C4-2B (cell line): ENCODE measurements at regions not wholly inside any gene's neighbourhood (a gene's known extent, or its start where the extent isn't known, plus 50 kb on each side); places are given as distances from the start of the nearest gene placed in this dataset.

ENCODE experiments used
- ZFX ChIP-seq: fragments of 450-650 bp; IDR thresholded peaks from 2 replicates; pipeline ENCODE4 v1.6.1; 2017
- TF ChIP-seq, protein P1 (sequence below): fragments of 450-650 bp; conservative IDR thresholded peaks from 2 replicates; pipeline ENCODE4 v1.5.1; 2017; ENCODE audit warnings: mild to moderate bottlenecking

DNA sequence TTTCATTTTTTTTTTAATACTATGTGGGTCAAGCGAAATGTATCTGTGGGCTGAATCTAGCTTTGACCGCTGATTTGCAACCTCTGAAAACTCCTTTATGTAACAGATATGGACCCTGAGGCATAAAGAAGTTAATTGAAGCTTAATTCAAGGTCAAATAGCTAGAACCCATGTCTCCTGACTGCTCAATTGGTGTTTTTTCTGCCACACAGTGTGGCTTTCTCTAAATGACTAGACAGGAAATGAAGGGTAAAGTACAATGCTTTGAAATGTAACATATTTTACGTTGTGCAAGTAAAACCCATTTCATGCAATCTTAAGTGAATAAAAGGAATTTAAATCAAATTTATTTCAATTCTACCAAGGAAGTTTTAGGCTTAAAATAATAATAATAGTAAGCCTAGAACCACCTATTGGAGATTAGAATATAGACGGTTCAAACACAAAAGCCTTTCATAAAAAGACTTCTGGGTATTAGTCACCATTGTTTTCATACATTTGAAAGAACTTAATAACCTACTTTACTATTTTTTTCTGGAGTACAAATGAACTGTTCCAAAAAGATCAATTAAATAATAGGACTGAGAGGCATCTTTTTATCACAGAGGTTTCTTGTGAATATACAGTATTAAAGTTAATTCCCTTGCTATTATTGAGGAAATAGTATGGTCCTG lies 279.8 kb downstream of the EPHA7 start:
- TF ChIP-seq, protein P1, sequence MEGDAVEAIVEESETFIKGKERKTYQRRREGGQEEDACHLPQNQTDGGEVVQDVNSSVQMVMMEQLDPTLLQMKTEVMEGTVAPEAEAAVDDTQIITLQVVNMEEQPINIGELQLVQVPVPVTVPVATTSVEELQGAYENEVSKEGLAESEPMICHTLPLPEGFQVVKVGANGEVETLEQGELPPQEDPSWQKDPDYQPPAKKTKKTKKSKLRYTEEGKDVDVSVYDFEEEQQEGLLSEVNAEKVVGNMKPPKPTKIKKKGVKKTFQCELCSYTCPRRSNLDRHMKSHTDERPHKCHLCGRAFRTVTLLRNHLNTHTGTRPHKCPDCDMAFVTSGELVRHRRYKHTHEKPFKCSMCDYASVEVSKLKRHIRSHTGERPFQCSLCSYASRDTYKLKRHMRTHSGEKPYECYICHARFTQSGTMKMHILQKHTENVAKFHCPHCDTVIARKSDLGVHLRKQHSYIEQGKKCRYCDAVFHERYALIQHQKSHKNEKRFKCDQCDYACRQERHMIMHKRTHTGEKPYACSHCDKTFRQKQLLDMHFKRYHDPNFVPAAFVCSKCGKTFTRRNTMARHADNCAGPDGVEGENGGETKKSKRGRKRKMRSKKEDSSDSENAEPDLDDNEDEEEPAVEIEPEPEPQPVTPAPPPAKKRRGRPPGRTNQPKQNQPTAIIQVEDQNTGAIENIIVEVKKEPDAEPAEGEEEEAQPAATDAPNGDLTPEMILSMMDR: no peak
- TF ChIP-seq ZFX: no peak
